ENCODE measurements at regions not wholly inside any gene's neighbourhood (a gene's known extent, or its start where the extent isn't known, plus 50 kb on each side); places are given as distances from the start of the nearest gene placed in this dataset.

DNA sequence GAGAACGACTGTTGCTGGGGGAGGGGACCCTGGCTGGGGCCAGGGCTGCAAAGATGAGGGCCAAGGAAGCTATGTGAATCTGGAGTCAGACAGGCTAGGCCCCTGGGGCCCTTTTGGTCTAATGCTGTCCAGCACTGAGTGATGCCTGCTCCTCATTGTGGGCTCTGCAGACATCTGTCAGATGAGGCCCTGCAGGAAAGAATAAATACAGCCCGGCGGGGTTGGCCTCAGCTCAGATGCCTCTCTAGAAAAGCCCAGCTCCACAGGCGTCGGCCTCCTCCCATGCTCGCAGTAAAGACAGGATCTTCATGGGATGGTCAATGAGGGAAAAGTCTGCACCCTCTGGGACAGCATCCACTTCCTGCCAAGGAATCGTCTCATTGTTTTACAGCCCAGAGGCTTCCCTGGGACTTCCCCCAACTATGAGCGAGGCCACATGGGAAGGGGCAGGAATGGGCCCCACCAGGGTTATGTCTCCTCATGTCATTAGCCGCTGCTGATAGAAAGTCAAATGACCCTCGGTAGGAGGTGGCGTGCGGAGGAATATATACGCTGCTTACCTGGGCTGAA lies 125.8 kb upstream of the GLI2 start:
- Mint-ChIP-seq H3K27me3 (ENCODE audit: unreplicated experiment) (peaks cover 24% of the 10 kb centered on the region), H3K27ac (ENCODE audit: unreplicated experiment) (peak overlapping the region; percentile 13), H3K4me1 (ENCODE audit: unreplicated experiment) (peaks cover 33% of the 10 kb centered on the region), H3K9me3 (ENCODE audit: unreplicated experiment) (no peaks in the 10 kb centered on the region), H3K4me3 (ENCODE audit: unreplicated experiment) (no peak overlapping the region), H3K36me3 (ENCODE audit: low read depth, unreplicated experiment) (no peaks in the 10 kb centered on the region)
- DNase-seq (ENCODE audit: low spot score): no peak
- TF ChIP-seq, protein P1, sequence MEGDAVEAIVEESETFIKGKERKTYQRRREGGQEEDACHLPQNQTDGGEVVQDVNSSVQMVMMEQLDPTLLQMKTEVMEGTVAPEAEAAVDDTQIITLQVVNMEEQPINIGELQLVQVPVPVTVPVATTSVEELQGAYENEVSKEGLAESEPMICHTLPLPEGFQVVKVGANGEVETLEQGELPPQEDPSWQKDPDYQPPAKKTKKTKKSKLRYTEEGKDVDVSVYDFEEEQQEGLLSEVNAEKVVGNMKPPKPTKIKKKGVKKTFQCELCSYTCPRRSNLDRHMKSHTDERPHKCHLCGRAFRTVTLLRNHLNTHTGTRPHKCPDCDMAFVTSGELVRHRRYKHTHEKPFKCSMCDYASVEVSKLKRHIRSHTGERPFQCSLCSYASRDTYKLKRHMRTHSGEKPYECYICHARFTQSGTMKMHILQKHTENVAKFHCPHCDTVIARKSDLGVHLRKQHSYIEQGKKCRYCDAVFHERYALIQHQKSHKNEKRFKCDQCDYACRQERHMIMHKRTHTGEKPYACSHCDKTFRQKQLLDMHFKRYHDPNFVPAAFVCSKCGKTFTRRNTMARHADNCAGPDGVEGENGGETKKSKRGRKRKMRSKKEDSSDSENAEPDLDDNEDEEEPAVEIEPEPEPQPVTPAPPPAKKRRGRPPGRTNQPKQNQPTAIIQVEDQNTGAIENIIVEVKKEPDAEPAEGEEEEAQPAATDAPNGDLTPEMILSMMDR (IDR thresholded peaks at IDR 0.05; ENCODE audit: unreplicated experiment): no peak

DNA sequence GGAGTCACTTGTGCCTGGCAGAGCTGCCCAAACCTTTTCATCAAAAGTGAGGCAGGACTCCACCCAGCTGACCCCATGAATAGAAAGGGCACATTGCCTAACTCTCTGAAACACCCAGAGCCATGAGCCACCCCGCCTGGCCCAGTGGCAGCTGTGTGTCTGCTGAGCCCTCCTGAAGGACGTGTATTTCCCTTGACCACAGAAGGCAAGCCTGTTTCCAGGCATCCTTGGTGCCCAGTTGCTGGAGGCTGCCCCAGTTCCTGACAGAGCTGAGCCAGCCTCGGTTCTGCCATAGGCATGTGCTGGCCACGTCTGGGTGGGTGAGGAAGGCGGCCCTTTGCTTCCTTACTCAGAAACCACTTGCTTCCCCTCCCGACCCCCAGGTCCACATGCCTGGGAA lies 124.7 kb upstream of the GLI2 start:
- peaks cover 22% of the 10 kb centered on the region for H3K4me1 Mint-ChIP-seq (ENCODE audit: unreplicated experiment)
- H3K9me3 Mint-ChIP-seq (ENCODE audit: unreplicated experiment): no peaks in the 10 kb centered on the region
- no peak overlapping the region for H3K4me3 Mint-ChIP-seq (ENCODE audit: unreplicated experiment)
- H3K27ac Mint-ChIP-seq (ENCODE audit: unreplicated experiment): no peak overlapping the region
- H3K27me3 Mint-ChIP-seq (ENCODE audit: unreplicated experiment): peaks cover 20% of the 10 kb centered on the region
- no peaks in the 10 kb centered on the region for H3K36me3 Mint-ChIP-seq (ENCODE audit: low read depth, unreplicated experiment)
- TF ChIP-seq, protein P1 (IDR thresholded peaks at IDR 0.05; ENCODE audit: unreplicated experiment): no peak
- DNase-seq (ENCODE audit: low spot score): no peak

DNA sequence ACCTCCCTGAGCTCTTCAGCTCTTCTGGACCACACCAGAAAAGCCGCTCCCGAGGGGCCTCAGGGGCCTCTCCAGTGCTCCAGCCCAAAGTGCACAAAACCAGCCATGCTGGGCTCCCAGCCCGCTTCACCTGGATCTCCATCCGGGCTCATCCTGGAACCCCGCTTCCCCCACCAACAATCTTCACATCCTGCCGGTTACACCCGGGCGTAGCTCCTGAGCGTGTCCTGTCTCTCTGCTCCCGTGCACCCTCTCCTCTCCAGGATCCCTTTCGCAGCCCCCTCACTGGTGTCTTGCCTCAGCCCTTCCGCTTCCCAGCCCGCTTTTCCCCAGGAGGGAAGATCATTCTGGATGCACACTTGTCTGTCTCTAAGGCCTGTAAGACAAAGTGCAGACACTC lies 123.7 kb upstream of the GLI2 start:
- H3K36me3 Mint-ChIP-seq (ENCODE audit: low read depth, unreplicated experiment): no peaks in the 10 kb centered on the region
- H3K9me3 Mint-ChIP-seq (ENCODE audit: unreplicated experiment): no peaks in the 10 kb centered on the region
- H3K4me3 Mint-ChIP-seq (ENCODE audit: unreplicated experiment): no peak overlapping the region
- peaks cover 20% of the 10 kb centered on the region for H3K27me3 Mint-ChIP-seq (ENCODE audit: unreplicated experiment)
- no peak overlapping the region for H3K27ac Mint-ChIP-seq (ENCODE audit: unreplicated experiment)
- no peak for DNase-seq (ENCODE audit: low spot score)
- peaks cover 18% of the 10 kb centered on the region for H3K4me1 Mint-ChIP-seq (ENCODE audit: unreplicated experiment)
- TF ChIP-seq, protein P1 (IDR thresholded peaks at IDR 0.05; ENCODE audit: unreplicated experiment): no peak

DNA sequence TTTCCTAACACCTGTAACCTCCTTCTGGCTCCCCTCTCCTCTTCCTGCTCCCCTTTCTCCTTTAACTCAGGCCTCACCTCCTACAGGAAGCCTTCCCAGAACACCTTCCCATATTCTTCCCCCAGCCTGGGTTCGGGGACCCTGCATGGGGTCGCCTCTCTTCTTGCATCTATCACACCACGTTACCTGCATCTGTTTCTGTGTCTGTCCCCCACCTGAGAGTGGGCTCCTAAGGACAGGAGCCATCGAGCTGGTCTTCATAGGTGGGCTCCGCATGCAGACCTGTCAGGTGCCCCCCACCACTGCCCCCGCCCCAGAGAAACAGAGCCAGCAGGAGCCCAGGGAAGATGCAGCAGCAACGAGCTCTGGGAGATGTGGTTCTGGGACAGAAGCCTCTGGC lies 123.2 kb upstream of the GLI2 start:
- TF ChIP-seq, protein P1 (IDR thresholded peaks at IDR 0.05; ENCODE audit: unreplicated experiment): no peak
- Mint-ChIP-seq H3K36me3 (ENCODE audit: low read depth, unreplicated experiment) (no peaks in the 10 kb centered on the region), H3K4me1 (ENCODE audit: unreplicated experiment) (peaks cover 18% of the 10 kb centered on the region), H3K4me3 (ENCODE audit: unreplicated experiment) (no peak overlapping the region), H3K27ac (ENCODE audit: unreplicated experiment) (no peak overlapping the region), H3K9me3 (ENCODE audit: unreplicated experiment) (no peaks in the 10 kb centered on the region), H3K27me3 (ENCODE audit: unreplicated experiment) (peaks cover 20% of the 10 kb centered on the region)
- DNase-seq (ENCODE audit: low spot score): no peak

DNA sequence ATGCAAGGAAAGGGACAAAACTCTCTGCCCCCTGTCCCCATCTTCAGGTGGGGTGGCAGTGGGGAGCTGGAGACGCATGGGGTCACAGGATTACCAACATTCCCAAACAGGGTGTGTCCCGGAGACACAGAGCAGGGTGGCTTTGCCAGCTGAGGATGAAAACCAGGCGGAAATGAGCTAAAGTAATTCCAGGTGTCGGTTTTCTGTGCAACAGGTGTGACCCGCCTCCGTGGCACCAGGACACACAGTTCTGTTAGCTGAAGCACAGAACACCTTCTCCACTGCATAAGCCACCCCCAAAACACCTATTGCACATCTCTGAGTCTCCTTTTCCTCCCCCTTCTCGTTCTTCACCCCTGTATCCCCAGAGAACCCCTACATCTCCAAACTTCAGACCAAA lies 122.7 kb upstream of the GLI2 start:
- Mint-ChIP-seq H3K27me3 (ENCODE audit: unreplicated experiment) (peaks cover 20% of the 10 kb centered on the region), H3K4me3 (ENCODE audit: unreplicated experiment) (no peak overlapping the region), H3K9me3 (ENCODE audit: unreplicated experiment) (no peaks in the 10 kb centered on the region), H3K27ac (ENCODE audit: unreplicated experiment) (no peak overlapping the region), H3K4me1 (ENCODE audit: unreplicated experiment) (peaks cover 18% of the 10 kb centered on the region), H3K36me3 (ENCODE audit: low read depth, unreplicated experiment) (no peaks in the 10 kb centered on the region)
- TF ChIP-seq, protein P1 (IDR thresholded peaks at IDR 0.05; ENCODE audit: unreplicated experiment): no peak
- DNase-seq (ENCODE audit: low spot score): no peak

Data from endothelial cell (in vitro differentiated cells).